ENCODE measurements at regions not wholly inside any gene's neighbourhood (a gene's known extent, or its start where the extent isn't known, plus 50 kb on each side); places are given as distances from the start of the nearest gene placed in this dataset.

- TF ChIP-seq HMGXB3 (CRISPR knock-in tag; IDR thresholded peaks at IDR 0.05; ENCODE audit: borderline replicate concordance) = no peak
- no peak for TF ChIP-seq ATF4 (CRISPR knock-in tag; IDR thresholded peaks at IDR 0.05)
- no peak for TF ChIP-seq ZNF891 (CRISPR knock-in tag; IDR thresholded peaks at IDR 0.05)
- TF ChIP-seq IKZF5 (CRISPR knock-in tag; IDR thresholded peaks at IDR 0.05) = peak; percentile 75; the same call in 1 of the 2 replicates
- peak; percentile 44; the same call in 1 of the 2 replicates for TF ChIP-seq ZNF563 (CRISPR knock-in tag; IDR thresholded peaks at IDR 0.05)
- TF ChIP-seq SPEN (CRISPR knock-in tag; IDR thresholded peaks at IDR 0.05; ENCODE audit: low read depth) = peak; percentile 69; the same call in 1 of the 2 replicates
- no peak for TF ChIP-seq NONO (IDR thresholded peaks at IDR 0.05)
- TF ChIP-seq NONO (CRISPR knock-in tag; conservative IDR thresholded peaks at IDR 0.05) = no peak; the same call in 1 of the 2 replicates
- TF ChIP-seq ATF7-NPFF (CRISPR knock-in tag; IDR thresholded peaks at IDR 0.05; ENCODE audit: low read depth) = peak; percentile 47; the same call in 1 of the 2 replicates
- TF ChIP-seq ZGPAT (CRISPR knock-in tag; IDR thresholded peaks at IDR 0.05) = no peak
- peak; percentile 91 for TF ChIP-seq HDAC1 (CRISPR knock-in tag; IDR thresholded peaks at IDR 0.05)
- TF ChIP-seq ZC3H4 (CRISPR knock-in tag; IDR thresholded peaks at IDR 0.05; ENCODE audit: borderline replicate concordance) = no peak
- peak; percentile 70; the same call in 1 of the 2 replicates for TF ChIP-seq ZNF792 (CRISPR knock-in tag; IDR thresholded peaks at IDR 0.05)
- no peak for TF ChIP-seq GTF2F1 (IDR thresholded peaks at IDR 0.05; ENCODE audit: low read length)
- no peak for TF ChIP-seq ZNF816 (CRISPR knock-in tag; IDR thresholded peaks at IDR 0.05; ENCODE audit: borderline replicate concordance)
- no peak for TF ChIP-seq DMTF1 (CRISPR knock-in tag; IDR thresholded peaks at IDR 0.05)
- TF ChIP-seq TBX3 (IDR thresholded peaks at IDR 0.05; ENCODE audit: borderline replicate concordance) = peak; percentile 71; the same call in 1 of the 2 replicates
- no peak for TF ChIP-seq MZF1 (CRISPR knock-in tag; IDR thresholded peaks at IDR 0.05; ENCODE audit: borderline replicate concordance)
Observed at GRCh38 chr20:48394415-48395081, 433.3 kb downstream of the PREX1 start (continued).
